ENCODE measurements at regions not wholly inside any gene's neighbourhood (a gene's known extent, or its start where the extent isn't known, plus 50 kb on each side); places are given as distances from the start of the nearest gene placed in this dataset.

DNA sequence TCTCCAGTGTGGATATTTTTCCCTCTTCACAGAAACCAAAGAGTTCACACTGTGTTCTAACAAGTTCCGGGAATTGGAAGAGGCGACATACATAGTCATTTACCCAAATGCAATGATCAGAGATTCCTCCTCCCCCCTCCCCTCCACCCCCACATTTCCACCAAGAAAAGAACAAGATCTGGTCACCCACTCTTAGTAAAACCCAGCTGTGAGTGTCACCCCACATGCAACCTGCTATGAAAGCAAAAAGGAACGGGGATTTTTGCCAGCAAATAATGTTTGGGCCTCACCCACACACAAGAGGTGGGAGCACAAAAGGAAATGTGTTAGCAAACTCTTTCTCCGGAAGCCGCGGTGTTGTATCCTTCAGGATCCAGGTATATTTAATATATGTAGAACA, 745.0 kb upstream of the AUTS2 start:
- no peak for DNase-seq (ENCODE audit: low spot score)
- peaks cover 2% of the 10 kb centered on the region for H3K27me3 ChIP-seq (replicated peaks; ENCODE audit: insufficient read depth)
- intact Hi-C loops (cut with DNase I): no loop called here
- H3K36me3 ChIP-seq: no peaks in the 10 kb centered on the region
- TF ChIP-seq, protein P1, sequence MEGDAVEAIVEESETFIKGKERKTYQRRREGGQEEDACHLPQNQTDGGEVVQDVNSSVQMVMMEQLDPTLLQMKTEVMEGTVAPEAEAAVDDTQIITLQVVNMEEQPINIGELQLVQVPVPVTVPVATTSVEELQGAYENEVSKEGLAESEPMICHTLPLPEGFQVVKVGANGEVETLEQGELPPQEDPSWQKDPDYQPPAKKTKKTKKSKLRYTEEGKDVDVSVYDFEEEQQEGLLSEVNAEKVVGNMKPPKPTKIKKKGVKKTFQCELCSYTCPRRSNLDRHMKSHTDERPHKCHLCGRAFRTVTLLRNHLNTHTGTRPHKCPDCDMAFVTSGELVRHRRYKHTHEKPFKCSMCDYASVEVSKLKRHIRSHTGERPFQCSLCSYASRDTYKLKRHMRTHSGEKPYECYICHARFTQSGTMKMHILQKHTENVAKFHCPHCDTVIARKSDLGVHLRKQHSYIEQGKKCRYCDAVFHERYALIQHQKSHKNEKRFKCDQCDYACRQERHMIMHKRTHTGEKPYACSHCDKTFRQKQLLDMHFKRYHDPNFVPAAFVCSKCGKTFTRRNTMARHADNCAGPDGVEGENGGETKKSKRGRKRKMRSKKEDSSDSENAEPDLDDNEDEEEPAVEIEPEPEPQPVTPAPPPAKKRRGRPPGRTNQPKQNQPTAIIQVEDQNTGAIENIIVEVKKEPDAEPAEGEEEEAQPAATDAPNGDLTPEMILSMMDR (IDR thresholded peaks at IDR 0.05): no peak
- 74% methylated on average over 6 of the region's 6 CpGs for WGBS
- H3K9me3 ChIP-seq: no peaks in the 10 kb centered on the region
- H3K27ac ChIP-seq: no peak overlapping the region
- H3K4me1 ChIP-seq (replicated peaks): no peaks in the 10 kb centered on the region
- H3K4me3 ChIP-seq: no peak overlapping the region

DNA sequence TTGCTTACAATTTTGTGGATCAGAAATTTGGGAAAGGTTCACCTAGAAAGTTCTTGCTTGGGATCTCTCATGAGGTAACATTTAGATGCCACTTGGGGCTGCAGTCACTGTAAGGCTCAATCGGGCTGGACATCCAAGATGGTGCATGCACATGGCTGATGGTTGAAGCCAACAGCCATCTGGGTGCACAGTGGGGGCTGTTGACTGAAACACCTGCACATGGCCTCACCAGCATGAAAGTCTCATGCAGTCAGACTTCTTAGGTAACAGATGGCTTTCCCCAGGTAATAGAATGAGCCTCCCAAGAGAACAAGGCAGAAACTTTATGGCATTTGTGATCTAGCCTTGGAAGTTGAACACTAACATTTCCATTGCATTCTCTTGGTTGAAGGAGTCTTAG, 740.7 kb upstream of the AUTS2 start:
- no peaks in the 10 kb centered on the region for H3K36me3 ChIP-seq
- intact Hi-C loops (cut with DNase I): no loop called here
- TF ChIP-seq, protein P1 (IDR thresholded peaks at IDR 0.05): no peak
- TF ChIP-seq POLR2AphosphoS5 (IDR thresholded peaks at IDR 0.05): no peak
- no peak for TF ChIP-seq POLR2A (IDR thresholded peaks at IDR 0.05)
- no peak overlapping the region for H3K27ac ChIP-seq
- H3K4me3 ChIP-seq: no peak overlapping the region
- no peak for DNase-seq (ENCODE audit: low spot score)
- no peaks in the 10 kb centered on the region for H3K9me3 ChIP-seq
- peaks cover 2% of the 10 kb centered on the region for H3K27me3 ChIP-seq (replicated peaks; ENCODE audit: insufficient read depth)
- 90% methylated on average over 1 of the region's 1 CpG for WGBS
- H3K4me1 ChIP-seq (replicated peaks): no peaks in the 10 kb centered on the region

- H3K4me1 ChIP-seq (replicated peaks): no peaks in the 10 kb centered on the region
- H3K27me3 ChIP-seq (replicated peaks; ENCODE audit: insufficient read depth): peaks cover 2% of the 10 kb centered on the region
- no peak overlapping the region for H3K4me3 ChIP-seq
- no peak overlapping the region for H3K27ac ChIP-seq
- H3K36me3 ChIP-seq: no peaks in the 10 kb centered on the region
- DNase-seq (ENCODE audit: low spot score): no peak
- intact Hi-C loops (cut with DNase I): no loop called here
- 71% methylated on average over 1 of the region's 1 CpG for WGBS
- TF ChIP-seq, protein P1 (IDR thresholded peaks at IDR 0.05): no peak
- TF ChIP-seq POLR2AphosphoS5 (IDR thresholded peaks at IDR 0.05) (no peak), POLR2A (IDR thresholded peaks at IDR 0.05) (no peak)
- H3K9me3 ChIP-seq: no peaks in the 10 kb centered on the region
Observed at GRCh38 chr7:68858497-68858896, 739.8 kb upstream of the AUTS2 start.

DNA sequence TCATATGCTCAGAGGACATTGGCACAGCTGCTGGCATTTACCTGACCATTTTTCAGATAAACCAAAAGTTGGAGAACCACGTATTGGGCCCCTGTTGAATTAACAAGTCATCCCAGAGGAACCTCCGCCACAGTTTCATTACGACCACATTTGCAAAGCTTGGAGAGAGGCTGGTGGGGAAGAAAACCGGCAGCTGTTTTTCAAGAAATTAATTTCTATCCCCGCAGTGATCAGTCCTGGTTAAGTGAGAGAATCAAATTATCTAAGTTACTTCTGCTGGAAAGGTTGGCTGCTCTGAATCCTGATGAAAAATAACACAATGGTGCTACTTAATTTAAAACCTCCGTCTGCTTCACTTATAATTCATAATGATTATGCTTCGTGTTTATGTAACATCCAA, 737.1 kb upstream of the AUTS2 start:
- Histone ChIP-seq H3K9me3 (no peaks in the 10 kb centered on the region), H3K27ac (no peak overlapping the region), H3K4me1 (replicated peaks) (no peaks in the 10 kb centered on the region), H3K4me3 (no peak overlapping the region), H3K36me3 (no peaks in the 10 kb centered on the region), H3K27me3 (replicated peaks; ENCODE audit: insufficient read depth) (no peaks in the 10 kb centered on the region)
- intact Hi-C loops (cut with DNase I): no loop called here
- DNase-seq (ENCODE audit: low spot score): no peak
- 84% methylated on average over 7 of the region's 7 CpGs for WGBS
- TF ChIP-seq POLR2A (IDR thresholded peaks at IDR 0.05): no peak
- TF ChIP-seq, protein P1 (IDR thresholded peaks at IDR 0.05): no peak
- TF ChIP-seq POLR2AphosphoS5 (IDR thresholded peaks at IDR 0.05): no peak

- intact Hi-C loops (cut with DNase I): no loop called here
- Histone ChIP-seq H3K9me3 (no peaks in the 10 kb centered on the region), H3K4me1 (replicated peaks) (no peaks in the 10 kb centered on the region), H3K27ac (no peak overlapping the region), H3K4me3 (no peak overlapping the region), H3K27me3 (replicated peaks; ENCODE audit: insufficient read depth) (no peaks in the 10 kb centered on the region), H3K36me3 (no peaks in the 10 kb centered on the region)
- WGBS: 82% methylated on average over 6 of the region's 6 CpGs
- TF ChIP-seq, protein P1 (IDR thresholded peaks at IDR 0.05): no peak
- TF ChIP-seq POLR2AphosphoS5 (IDR thresholded peaks at IDR 0.05) (no peak), POLR2A (IDR thresholded peaks at IDR 0.05) (no peak)
- no peak for DNase-seq (ENCODE audit: low spot score)
Observed at GRCh38 chr7:68862261-68862660, 736.0 kb upstream of the AUTS2 start.
